Ishikawa (cell line): ENCODE measurements at regions not wholly inside any gene's neighbourhood (a gene's known extent, or its start where the extent isn't known, plus 50 kb on each side); places are given as distances from the start of the nearest gene placed in this dataset.

Source experiments
- CEBPB ChIP-seq: IDR thresholded peaks from 2 replicates; pipeline ENCODE4 v1.6.1; 2012
- CREB1 ChIP-seq: IDR thresholded peaks from 2 replicates; pipeline ENCODE4 v1.6.1; 2012; ENCODE audit warnings: low read depth
- EGR1 ChIP-seq: IDR thresholded peaks from 2 replicates; pipeline ENCODE4 v1.6.1; 2012
- EP300 ChIP-seq: IDR thresholded peaks from 2 replicates; pipeline ENCODE4 v1.6.1; 2012; ENCODE audit warnings: borderline replicate concordance
- FOXM1 ChIP-seq: IDR thresholded peaks from 2 replicates; pipeline ENCODE4 v1.6.1; 2012; ENCODE audit warnings: low read depth, borderline replicate concordance
- RAD21 ChIP-seq: IDR thresholded peaks from 2 replicates; pipeline ENCODE4 v1.6.1; 2012; ENCODE audit warnings: low read depth
- TAF1 ChIP-seq: IDR thresholded peaks from 2 replicates; pipeline ENCODE4 v1.6.1; 2012; ENCODE audit warnings: low read depth, mild to moderate bottlenecking
- TCF12 ChIP-seq: IDR thresholded peaks from 2 replicates; pipeline ENCODE4 v1.6.1; 2012; ENCODE audit warnings: low read depth
- TEAD4 ChIP-seq: IDR thresholded peaks from 2 replicates; pipeline ENCODE4 v1.6.1; 2012
- USF1 ChIP-seq: IDR thresholded peaks from 2 replicates; pipeline ENCODE4 v1.6.1; 2012
- YY1 ChIP-seq: IDR thresholded peaks from 2 replicates; pipeline ENCODE4 v1.6.1; 2012; ENCODE audit warnings: low read depth
- ZBTB7A ChIP-seq: IDR thresholded peaks from 2 replicates; pipeline ENCODE4 v1.6.1; 2012; ENCODE audit warnings: low read depth
- TF ChIP-seq, protein P1 (sequence below): IDR thresholded peaks from 2 replicates; pipeline ENCODE4 v1.6.1; 2012
- TF ChIP-seq, protein P2 (sequence below): IDR thresholded peaks from 2 replicates; pipeline ENCODE4 v1.6.1; 2012; ENCODE audit warnings: low read depth, mild to moderate bottlenecking

- TF ChIP-seq, protein P1, sequence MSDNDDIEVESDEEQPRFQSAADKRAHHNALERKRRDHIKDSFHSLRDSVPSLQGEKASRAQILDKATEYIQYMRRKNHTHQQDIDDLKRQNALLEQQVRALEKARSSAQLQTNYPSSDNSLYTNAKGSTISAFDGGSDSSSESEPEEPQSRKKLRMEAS: no peak
- TF ChIP-seq, protein P2, sequence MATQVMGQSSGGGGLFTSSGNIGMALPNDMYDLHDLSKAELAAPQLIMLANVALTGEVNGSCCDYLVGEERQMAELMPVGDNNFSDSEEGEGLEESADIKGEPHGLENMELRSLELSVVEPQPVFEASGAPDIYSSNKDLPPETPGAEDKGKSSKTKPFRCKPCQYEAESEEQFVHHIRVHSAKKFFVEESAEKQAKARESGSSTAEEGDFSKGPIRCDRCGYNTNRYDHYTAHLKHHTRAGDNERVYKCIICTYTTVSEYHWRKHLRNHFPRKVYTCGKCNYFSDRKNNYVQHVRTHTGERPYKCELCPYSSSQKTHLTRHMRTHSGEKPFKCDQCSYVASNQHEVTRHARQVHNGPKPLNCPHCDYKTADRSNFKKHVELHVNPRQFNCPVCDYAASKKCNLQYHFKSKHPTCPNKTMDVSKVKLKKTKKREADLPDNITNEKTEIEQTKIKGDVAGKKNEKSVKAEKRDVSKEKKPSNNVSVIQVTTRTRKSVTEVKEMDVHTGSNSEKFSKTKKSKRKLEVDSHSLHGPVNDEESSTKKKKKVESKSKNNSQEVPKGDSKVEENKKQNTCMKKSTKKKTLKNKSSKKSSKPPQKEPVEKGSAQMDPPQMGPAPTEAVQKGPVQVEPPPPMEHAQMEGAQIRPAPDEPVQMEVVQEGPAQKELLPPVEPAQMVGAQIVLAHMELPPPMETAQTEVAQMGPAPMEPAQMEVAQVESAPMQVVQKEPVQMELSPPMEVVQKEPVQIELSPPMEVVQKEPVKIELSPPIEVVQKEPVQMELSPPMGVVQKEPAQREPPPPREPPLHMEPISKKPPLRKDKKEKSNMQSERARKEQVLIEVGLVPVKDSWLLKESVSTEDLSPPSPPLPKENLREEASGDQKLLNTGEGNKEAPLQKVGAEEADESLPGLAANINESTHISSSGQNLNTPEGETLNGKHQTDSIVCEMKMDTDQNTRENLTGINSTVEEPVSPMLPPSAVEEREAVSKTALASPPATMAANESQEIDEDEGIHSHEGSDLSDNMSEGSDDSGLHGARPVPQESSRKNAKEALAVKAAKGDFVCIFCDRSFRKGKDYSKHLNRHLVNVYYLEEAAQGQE: no peak
- no peak for TF ChIP-seq RAD21
- TF ChIP-seq CEBPB: no peak
- TF ChIP-seq EP300: no peak
- no peak for TF ChIP-seq EGR1
- TF ChIP-seq TEAD4: no peak
- no peak for TF ChIP-seq ZBTB7A
- no peak for TF ChIP-seq CREB1
- no peak for TF ChIP-seq FOXM1
- TF ChIP-seq USF1: no peak
- no peak for TF ChIP-seq YY1
- TF ChIP-seq TAF1: no peak
- no peak for TF ChIP-seq TCF12
Measured at GRCh38 chr14:38432186-38432585, 176.3 kb upstream of the CLEC14A start.
